GM13976 (cell line): ENCODE measurements at regions not wholly inside any gene's neighbourhood (a gene's known extent, or its start where the extent isn't known, plus 50 kb on each side); places are given as distances from the start of the nearest gene placed in this dataset.

Experiments used
- DNase-seq: peaks from one replicate; pipeline ENCODE4 v3.0.0; 2012; ENCODE audit warnings: low spot score
- CTCF ChIP-seq: IDR thresholded peaks from 2 replicates; pipeline ENCODE4 v1.5.1; 2012; ENCODE audit warnings: borderline replicate concordance, mild to moderate bottlenecking; ENCODE audit not compliant: insufficient read depth; ENCODE audit errors: extremely low read depth, missing control alignments, control extremely low read depth
- in situ Hi-C: fragments of 300-500 bp; cut with MboI; formaldehyde crosslinking; loops from one replicate; pipeline ENCODE4 v1.12.0; 2022; ENCODE audit warnings: low sequenced_read_pairs, mixed read lengths, inconsistent platforms; ENCODE audit not compliant: unreplicated experiment

- DNase-seq: no peak
- TF ChIP-seq CTCF: no peak
- in situ Hi-C loops: no loop called here
Measured at GRCh38 chr16:59701963-59702930, 968.1 kb upstream of the GOT2 start.

- TF ChIP-seq CTCF: no peak
- no peak for DNase-seq
- in situ Hi-C loops: no loop called here
Measured at GRCh38 chr16:59699786-59700185, 965.7 kb upstream of the GOT2 start.

GRCh38 chr16:59698346-59699020 lies 964.4 kb upstream of the GOT2 start:
- DNase-seq: no peak
- in situ Hi-C loops: no loop called here
- no peak for TF ChIP-seq CTCF

- no peak for TF ChIP-seq CTCF
- in situ Hi-C loops: no loop called here
Measured at GRCh38 chr16:59697761-59698160, 963.6 kb upstream of the GOT2 start.

GRCh38 chr16:59697236-59697635 lies 963.1 kb upstream of the GOT2 start:
- no peak for TF ChIP-seq CTCF
- in situ Hi-C loops: no loop called here
- DNase-seq: no peak

More at GRCh38 chr16:59697761-59698160, 963.6 kb upstream of the GOT2 start:
- DNase-seq: no peak

- DNase-seq: no peak
- TF ChIP-seq CTCF: no peak
- in situ Hi-C loops: no loop called here
Measured at GRCh38 chr16:59696495-59696894, 962.4 kb upstream of the GOT2 start.
